DND-41 (cell line): ENCODE measurements at regions not wholly inside any gene's neighbourhood (a gene's known extent, or its start where the extent isn't known, plus 50 kb on each side); places are given as distances from the start of the nearest gene placed in this dataset.

Source experiments
- EZH2 ChIP-seq: IDR thresholded peaks from 3 replicates; pipeline ENCODE4 v1.6.1; 2012; ENCODE audit warnings: borderline replicate concordance, low read depth, mild to moderate bottlenecking, moderate library complexity, low read length, inconsistent platforms; ENCODE audit not compliant: severe bottlenecking
- TF ChIP-seq, protein P1 (sequence below): IDR thresholded peaks from 2 replicates; pipeline ENCODE4 v1.5.1; 2012; ENCODE audit warnings: borderline replicate concordance, low read length, moderate library complexity, mild to moderate bottlenecking; ENCODE audit not compliant: poor library complexity, severe bottlenecking; ENCODE audit errors: extremely low read depth

DNA sequence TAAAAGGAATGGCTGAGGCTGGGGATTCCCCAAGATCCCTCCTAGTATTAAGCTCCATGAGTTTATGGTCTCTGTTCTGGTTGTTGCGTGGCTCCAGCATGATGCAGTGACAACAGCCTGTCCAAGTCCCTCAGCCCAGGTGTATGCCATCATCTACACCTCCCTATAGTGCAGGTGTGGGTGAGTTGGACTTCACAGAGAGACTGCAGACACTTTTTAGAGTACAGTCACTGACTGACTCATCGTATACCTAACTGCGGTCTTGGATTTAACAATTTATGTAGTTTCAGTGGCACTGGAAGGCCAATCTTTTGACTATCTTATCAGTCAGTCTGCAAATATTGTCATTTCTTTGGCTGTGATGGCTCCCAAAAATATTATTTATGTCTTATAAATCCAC lies 415.0 kb downstream of the TMX3 start:
- TF ChIP-seq EZH2: no peak
- TF ChIP-seq, protein P1, sequence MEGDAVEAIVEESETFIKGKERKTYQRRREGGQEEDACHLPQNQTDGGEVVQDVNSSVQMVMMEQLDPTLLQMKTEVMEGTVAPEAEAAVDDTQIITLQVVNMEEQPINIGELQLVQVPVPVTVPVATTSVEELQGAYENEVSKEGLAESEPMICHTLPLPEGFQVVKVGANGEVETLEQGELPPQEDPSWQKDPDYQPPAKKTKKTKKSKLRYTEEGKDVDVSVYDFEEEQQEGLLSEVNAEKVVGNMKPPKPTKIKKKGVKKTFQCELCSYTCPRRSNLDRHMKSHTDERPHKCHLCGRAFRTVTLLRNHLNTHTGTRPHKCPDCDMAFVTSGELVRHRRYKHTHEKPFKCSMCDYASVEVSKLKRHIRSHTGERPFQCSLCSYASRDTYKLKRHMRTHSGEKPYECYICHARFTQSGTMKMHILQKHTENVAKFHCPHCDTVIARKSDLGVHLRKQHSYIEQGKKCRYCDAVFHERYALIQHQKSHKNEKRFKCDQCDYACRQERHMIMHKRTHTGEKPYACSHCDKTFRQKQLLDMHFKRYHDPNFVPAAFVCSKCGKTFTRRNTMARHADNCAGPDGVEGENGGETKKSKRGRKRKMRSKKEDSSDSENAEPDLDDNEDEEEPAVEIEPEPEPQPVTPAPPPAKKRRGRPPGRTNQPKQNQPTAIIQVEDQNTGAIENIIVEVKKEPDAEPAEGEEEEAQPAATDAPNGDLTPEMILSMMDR: no peak
